HL-60/S4 treated with phorbol 12-myristate 13-acetate at 8.2 ng/mL for 4 days and 3 days (cell line): ENCODE measurements at regions not wholly inside any gene's neighbourhood (a gene's known extent, or its start where the extent isn't known, plus 50 kb on each side); places are given as distances from the start of the nearest gene placed in this dataset.

ENCODE experiments used
- in situ Hi-C: fragments of 300-500 bp; cut with MboI; formaldehyde crosslinking; loops from 2 replicates; pipeline ENCODE4 v1.15.0; 2022; ENCODE audit warnings: low sequenced_read_pairs

GRCh38 chr10:71138166-71138830 lies 74.1 kb upstream of the UNC5B start:
- in situ Hi-C loops = no loop called here

- in situ Hi-C loops = no loop called here
These were observed 70.8 kb upstream of the UNC5B start for GRCh38 chr10:71141528-71141927.

GRCh38 chr10:71143170-71143569 lies 69.2 kb upstream of the UNC5B start:
- in situ Hi-C loops = no loop called here

- in situ Hi-C loops = no loop called here
These were observed 68.8 kb upstream of the UNC5B start for GRCh38 chr10:71143610-71144009.

GRCh38 chr10:71144824-71145223 lies 67.5 kb upstream of the UNC5B start:
- in situ Hi-C loops = no loop called here

- in situ Hi-C loops = no loop called here
These were observed 66.9 kb upstream of the UNC5B start for GRCh38 chr10:71145352-71145945.

- in situ Hi-C loops = no loop called here
These were observed 61.6 kb upstream of the UNC5B start for GRCh38 chr10:71150796-71151195.

- in situ Hi-C loops = no loop called here
These were observed 60.3 kb upstream of the UNC5B start for GRCh38 chr10:71152043-71152442.

GRCh38 chr10:71156436-71156835 lies 55.9 kb upstream of the UNC5B start:
- in situ Hi-C loops = no loop called here

GRCh38 chr10:71157435-71157834 lies 54.9 kb upstream of the UNC5B start:
- in situ Hi-C loops = no loop called here

GRCh38 chr10:71158251-71158650 lies 54.1 kb upstream of the UNC5B start:
- in situ Hi-C loops = no loop called here

GRCh38 chr10:71158902-71159301 lies 53.5 kb upstream of the UNC5B start:
- in situ Hi-C loops = no loop called here

GRCh38 chr10:71159892-71160291 lies 52.5 kb upstream of the UNC5B start:
- in situ Hi-C loops = no loop called here

- in situ Hi-C loops = no loop called here
These were observed 50.9 kb upstream of the UNC5B start for GRCh38 chr10:71161425-71161824.
